GM13976 (cell line): ENCODE measurements at regions not wholly inside any gene's neighbourhood (a gene's known extent, or its start where the extent isn't known, plus 50 kb on each side); places are given as distances from the start of the nearest gene placed in this dataset.

Experiments used
- DNase-seq: peaks from one replicate; pipeline ENCODE4 v3.0.0; 2012; ENCODE audit warnings: low spot score
- in situ Hi-C: fragments of 300-500 bp; cut with MboI; formaldehyde crosslinking; loops from one replicate; pipeline ENCODE4 v1.12.0; 2022; ENCODE audit warnings: low sequenced_read_pairs, mixed read lengths, inconsistent platforms; ENCODE audit not compliant: unreplicated experiment
- TF ChIP-seq, protein P1 (sequence below): IDR thresholded peaks from 2 replicates; pipeline ENCODE4 v1.5.1; 2012; ENCODE audit warnings: borderline replicate concordance, mild to moderate bottlenecking; ENCODE audit not compliant: insufficient read depth; ENCODE audit errors: extremely low read depth, missing control alignments, control extremely low read depth

GRCh38 chr10:53396876-53397275, 624.3 kb upstream of the MBL2 start:
- TF ChIP-seq, protein P1, sequence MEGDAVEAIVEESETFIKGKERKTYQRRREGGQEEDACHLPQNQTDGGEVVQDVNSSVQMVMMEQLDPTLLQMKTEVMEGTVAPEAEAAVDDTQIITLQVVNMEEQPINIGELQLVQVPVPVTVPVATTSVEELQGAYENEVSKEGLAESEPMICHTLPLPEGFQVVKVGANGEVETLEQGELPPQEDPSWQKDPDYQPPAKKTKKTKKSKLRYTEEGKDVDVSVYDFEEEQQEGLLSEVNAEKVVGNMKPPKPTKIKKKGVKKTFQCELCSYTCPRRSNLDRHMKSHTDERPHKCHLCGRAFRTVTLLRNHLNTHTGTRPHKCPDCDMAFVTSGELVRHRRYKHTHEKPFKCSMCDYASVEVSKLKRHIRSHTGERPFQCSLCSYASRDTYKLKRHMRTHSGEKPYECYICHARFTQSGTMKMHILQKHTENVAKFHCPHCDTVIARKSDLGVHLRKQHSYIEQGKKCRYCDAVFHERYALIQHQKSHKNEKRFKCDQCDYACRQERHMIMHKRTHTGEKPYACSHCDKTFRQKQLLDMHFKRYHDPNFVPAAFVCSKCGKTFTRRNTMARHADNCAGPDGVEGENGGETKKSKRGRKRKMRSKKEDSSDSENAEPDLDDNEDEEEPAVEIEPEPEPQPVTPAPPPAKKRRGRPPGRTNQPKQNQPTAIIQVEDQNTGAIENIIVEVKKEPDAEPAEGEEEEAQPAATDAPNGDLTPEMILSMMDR = no peak
- DNase-seq = no peak

GRCh38 chr10:53395449-53395848, 622.9 kb upstream of the MBL2 start:
- TF ChIP-seq, protein P1 = no peak
- in situ Hi-C loops = no loop called here
- no peak for DNase-seq

More at GRCh38 chr10:53396876-53397275, 624.3 kb upstream of the MBL2 start:
- in situ Hi-C loops = no loop called here

DNA sequence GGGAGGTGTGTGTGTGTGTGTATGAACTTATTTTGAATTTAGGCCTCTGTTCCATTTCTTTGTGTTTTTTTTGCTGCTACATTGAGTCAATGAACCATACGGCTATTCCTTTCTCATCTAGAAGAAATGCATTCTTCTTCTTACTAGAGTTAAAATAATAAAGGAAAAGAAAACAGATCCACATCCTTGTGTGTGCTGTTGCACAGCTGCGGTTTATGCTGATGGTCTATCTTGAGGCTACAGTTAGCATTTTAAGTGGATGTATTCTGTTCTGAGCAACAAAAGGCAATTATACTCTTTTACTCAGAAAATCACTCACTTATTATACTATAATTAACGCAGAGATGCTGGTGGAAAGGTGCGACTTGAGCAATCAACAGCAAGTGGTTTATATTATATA, 615.0 kb upstream of the MBL2 start:
- no peak for DNase-seq
- TF ChIP-seq, protein P1 = no peak
- in situ Hi-C loops = no loop called here

GRCh38 chr10:53382543-53382942, 610.0 kb upstream of the MBL2 start:
- TF ChIP-seq, protein P1 = no peak
- in situ Hi-C loops = no loop called here
- no peak for DNase-seq

GRCh38 chr10:53379956-53380355, 607.4 kb upstream of the MBL2 start:
- TF ChIP-seq, protein P1 = no peak
- in situ Hi-C loops = no loop called here
- no peak for DNase-seq

GRCh38 chr10:53370347-53370746, 597.8 kb upstream of the MBL2 start:
- in situ Hi-C loops = no loop called here
- DNase-seq = no peak
- TF ChIP-seq, protein P1 = no peak

GRCh38 chr10:53361936-53362335, 589.4 kb upstream of the MBL2 start:
- TF ChIP-seq, protein P1 = no peak
- in situ Hi-C loops = no loop called here
- DNase-seq = no peak
